Loucy (cell line): ENCODE measurements at regions not wholly inside any gene's neighbourhood (a gene's known extent, or its start where the extent isn't known, plus 50 kb on each side); places are given as distances from the start of the nearest gene placed in this dataset.

Source experiments
- CTCF ChIP-seq: fragments of 200-600 bp; sonication (generic); conservative IDR thresholded peaks from 2 replicates; pipeline ENCODE4 v1.5.1; 2014; ENCODE audit warnings: mild to moderate bottlenecking, antibody characterized with exemption, low read length
- EZH2phosphoT487 ChIP-seq: fragments of 200-600 bp; IDR thresholded peaks from 2 replicates; pipeline ENCODE4 v1.6.1; 2018; ENCODE audit warnings: antibody characterized with exemption, mild to moderate bottlenecking, moderate library complexity, borderline replicate concordance

GRCh38 chr15:89414571-89414970 is 79.9 kb upstream of the POLG start:
- TF ChIP-seq CTCF (no peak), EZH2phosphoT487 (no peak)
